Left lung (tissue), 4 donors: ENCODE measurements at regions not wholly inside any gene's neighbourhood (a gene's known extent, or its start where the extent isn't known, plus 50 kb on each side); places are given as distances from the start of the nearest gene placed in this dataset.

Experiments used
- ATAC-seq: fragments of 200-7000 bp; cut with Tn5 transposase; one replicate; pipeline ENCODE4 v1.9.1; 2020; ENCODE audit warnings: moderate library complexity
- DNase-seq, 4 donors: peaks; one replicate each; pipeline ENCODE4 v3.0.0-alpha.2; 2013 to 2020
- H3K27ac ChIP-seq, 2 donors: fragments of 200-600 bp; sonication (generic) in 1 of 2; one replicate each; pipeline versions ENCODE4 v1.5.0 to v1.8.0; 2020 to 2021
- H3K27me3 ChIP-seq, 2 donors: fragments of 200-600 bp; sonication (generic) in 1 of 2; one replicate each; pipeline versions ENCODE4 v1.5.0 to v1.8.0; 2020 to 2021
- H3K36me3 ChIP-seq, 2 donors: fragments of 200-600 bp; sonication (generic) in 1 of 2; one replicate each; pipeline versions ENCODE4 v1.5.0 to v1.8.0; 2020 to 2021
- H3K4me1 ChIP-seq, 2 donors: fragments of 200-600 bp; one replicate each; pipeline ENCODE4 v1.8.0; 2021
- H3K4me3 ChIP-seq, 2 donors: fragments of 200-600 bp; sonication (generic) in 1 of 2; one replicate each; pipeline versions ENCODE4 v1.5.0 to v1.8.0; 2020 to 2021; ENCODE audit warnings: mild to moderate bottlenecking in 1 of 2
- H3K9me3 ChIP-seq, 2 donors: fragments of 200-600 bp; sonication (generic) in 1 of 2; one replicate each; pipeline versions ENCODE4 v1.5.0 to v1.8.0; 2020 to 2021
- CTCF ChIP-seq, 2 donors: fragments of 200-600 bp; sonication (generic) in 1 of 2; IDR thresholded peaks; one replicate each; pipeline versions ENCODE4 v1.5.0 to v1.8.0; 2021; ENCODE audit warnings: antibody characterized with exemption in 2 of 2
- intact Hi-C, 2 donors: fragments of 100-400 bp; cut with DNase I; formaldehyde crosslinking; loops; one replicate each; pipeline versions ENCODE4 v1.11.2 to v1.14.2; 2022
- donor health status: DM: no; HTN: yes; CAD: no.
- donor health status: DM: no; HTN: no; CAD: no.

- peaks cover 0 to 18% of the 10 kb centered on the region in 2 donors for H3K9me3 ChIP-seq
- H3K4me3 ChIP-seq: no peak overlapping the region
- H3K27me3 ChIP-seq: no peaks in the 10 kb centered on the region
- intact Hi-C loops: no loop called here
- H3K27ac ChIP-seq: no peak overlapping the region
- H3K36me3 ChIP-seq: no peaks in the 10 kb centered on the region
- H3K4me1 ChIP-seq: no peaks in the 10 kb centered on the region
- ATAC-seq (no peak), DNase-seq (no peak)
- TF ChIP-seq CTCF (IDR thresholded peaks at IDR 0.05): no peak
These were observed 158.9 kb upstream of the FUT9 start for GRCh38 chr6:95856876-95857364.

- TF ChIP-seq CTCF (IDR thresholded peaks at IDR 0.05): no peak
- ATAC-seq: no peak
- no peak for DNase-seq
- Histone ChIP-seq H3K36me3 (no peaks in the 10 kb centered on the region), H3K4me1 (no peaks in the 10 kb centered on the region), H3K27ac (no peak overlapping the region), H3K27me3 (no peaks in the 10 kb centered on the region), H3K4me3 (no peak overlapping the region), H3K9me3 (no peaks in the 10 kb centered on the region)
- intact Hi-C loops: no loop called here
These were observed 149.9 kb upstream of the FUT9 start for GRCh38 chr6:95865857-95866256.

- Histone ChIP-seq H3K27ac (no peak overlapping the region), H3K27me3 (no peaks in the 10 kb centered on the region), H3K4me3 (no peak overlapping the region), H3K36me3 (no peaks in the 10 kb centered on the region), H3K9me3 (no peaks in the 10 kb centered on the region), H3K4me1 (no peaks in the 10 kb centered on the region)
- no peak for TF ChIP-seq CTCF (IDR thresholded peaks at IDR 0.05)
- intact Hi-C loops: no loop called here
- peak in 1 of 4 donors; percentile 8 for DNase-seq
- ATAC-seq: no peak
These were observed 149.0 kb upstream of the FUT9 start for GRCh38 chr6:95866732-95867131.

GRCh38 chr6:95867205-95867604 lies 148.6 kb upstream of the FUT9 start:
- intact Hi-C loops: no loop called here
- H3K4me3 ChIP-seq: no peak overlapping the region
- no peaks in the 10 kb centered on the region for H3K36me3 ChIP-seq
- DNase-seq (no peak), ATAC-seq (no peak)
- no peaks in the 10 kb centered on the region for H3K9me3 ChIP-seq
- no peaks in the 10 kb centered on the region for H3K27me3 ChIP-seq
- no peak overlapping the region for H3K27ac ChIP-seq
- no peaks in the 10 kb centered on the region for H3K4me1 ChIP-seq
- TF ChIP-seq CTCF (IDR thresholded peaks at IDR 0.05): no peak

GRCh38 chr6:95877480-95877879 lies 138.3 kb upstream of the FUT9 start:
- Histone ChIP-seq H3K4me1 (no peaks in the 10 kb centered on the region), H3K9me3 (no peaks in the 10 kb centered on the region), H3K36me3 (no peaks in the 10 kb centered on the region), H3K27ac (no peak overlapping the region), H3K4me3 (no peak overlapping the region), H3K27me3 (no peaks in the 10 kb centered on the region)
- intact Hi-C loops: no loop called here
- no peak for TF ChIP-seq CTCF (IDR thresholded peaks at IDR 0.05)
- no peak for ATAC-seq
- DNase-seq: no peak
